T-cell (primary cell): ENCODE measurements at regions not wholly inside any gene's neighbourhood (a gene's known extent, or its start where the extent isn't known, plus 50 kb on each side); places are given as distances from the start of the nearest gene placed in this dataset.

Experiments
- ATAC-seq, 4 experiments: fragments of 200-7000 bp in 3 of 4; fragments of 150-1000 bp in 1 of 4; cut with Tn5 transposase; replicated peaks in 1 of 4; 1 replicate in 3 of 4; 2 replicates in 1 of 4; pipeline ENCODE4 v1.10.0; 2021; ENCODE audit warnings: moderate library complexity in 3 of 4, mild to moderate bottlenecking in 2 of 4, moderate number of reproducible peaks in 1 of 4
- CTCF ChIA-PET, 2 donors: fragments of 300-600 bp; sonication (Branson Sonifier 250); formaldehyde crosslinking; loops; one replicate each; lab custom pipeline; 2022; ENCODE audit warnings: antibody characterized with exemption in 2 of 2; lab: Charles Lee
- POLR2A ChIA-PET, 2 donors: fragments of 300-600 bp; sonication (Branson Sonifier 250); formaldehyde crosslinking; loops; one replicate each; lab custom pipeline; 2022; ENCODE audit warnings: antibody characterized with exemption in 2 of 2; lab: Charles Lee
- DNase-seq, 35 experiments: peaks; one replicate each; pipeline versions ENCODE4 v3.0.0 to v3.0.0-alpha.2; 2013 to 2023
- H3K27ac ChIP-seq: one replicate; pipeline ENCODE4 v1.5.1; 2013; ENCODE audit warnings: low read length
- H3K27me3 ChIP-seq, 2 experiments: replicated peaks in 1 of 2; 1 replicate in 1 of 2; 2 replicates in 1 of 2; pipeline versions ENCODE4 v1.6.1 to v1.7.0; 2013; ENCODE audit warnings: low read length in 1 of 2, mixed read lengths in 1 of 2; ENCODE audit not compliant: control insufficient read depth in 2 of 2, insufficient read depth in 2 of 2; ENCODE audit errors: extremely low read depth in 1 of 2
- H3K36me3 ChIP-seq, 2 donors: 1 replicate in 1 of 2; 2 replicates in 1 of 2; pipeline versions ENCODE4 v1.6.1 to v1.7.0; 2013; ENCODE audit warnings: low read length in 1 of 2; ENCODE audit not compliant: control insufficient read depth in 2 of 2, insufficient read depth in 1 of 2; ENCODE audit errors: extremely low read depth in 1 of 2
- H3K4me1 ChIP-seq, 2 experiments: 1 replicate in 1 of 2; 2 replicates in 1 of 2; pipeline versions ENCODE4 v1.6.1 to v1.7.0; 2013; ENCODE audit warnings: low read length in 2 of 2, mixed read lengths in 1 of 2; ENCODE audit not compliant: insufficient read depth in 2 of 2, control insufficient read depth in 1 of 2; ENCODE audit errors: extremely low read depth in 1 of 2
- H3K4me3 ChIP-seq, 2 donors: 1 replicate in 1 of 2; 2 replicates in 1 of 2; pipeline versions ENCODE4 v1.5.1 to v1.7.0; 2013; ENCODE audit warnings: mild to moderate bottlenecking in 2 of 2, low read length in 1 of 2, moderate library complexity in 1 of 2; ENCODE audit not compliant: control insufficient read depth in 1 of 2; ENCODE audit errors: extremely low read depth in 1 of 2
- H3K9me3 ChIP-seq: 2 replicates; pipeline ENCODE4 v1.7.0; 2013
- H3K27ac Mint-ChIP-seq, 2 donors: one replicate each; pipeline ENCODE4 v1.8.0; 2020 to 2021; ENCODE audit warnings: mild to moderate bottlenecking in 2 of 2, mixed read lengths in 2 of 2
- H3K27me3 Mint-ChIP-seq, 2 donors: one replicate each; pipeline ENCODE4 v1.8.0; 2021 to 2022; ENCODE audit warnings: mixed read lengths in 2 of 2
- H3K36me3 Mint-ChIP-seq: one replicate; pipeline ENCODE4 v1.8.0; 2021; ENCODE audit warnings: mixed read lengths
- H3K4me1 Mint-ChIP-seq, 3 donors: one replicate each; pipeline ENCODE4 v1.8.0; 2020 to 2022; ENCODE audit warnings: mixed read lengths in 3 of 3, mild to moderate bottlenecking in 1 of 3
- H3K4me3 Mint-ChIP-seq, 3 donors: one replicate each; pipeline ENCODE4 v1.8.0; 2020 to 2022; ENCODE audit warnings: mild to moderate bottlenecking in 3 of 3, mixed read lengths in 3 of 3, moderate library complexity in 3 of 3
- H3K9me3 Mint-ChIP-seq, 3 donors: one replicate each; pipeline ENCODE4 v1.8.0; 2020 to 2022; ENCODE audit warnings: mixed read lengths in 3 of 3
- WGBS: methylation state at CpG from one replicate; pipeline ENCODE4 v1.1.5; 2013; ENCODE audit warnings: missing lambda C conversion rate; ENCODE audit not compliant: insufficient coverage; 5-methylcytosine and 5-hydroxymethylcytosine counted together

- H3K4me3 Mint-ChIP-seq = no peak overlapping the region
- no peak overlapping the region for H3K4me3 ChIP-seq
- H3K27ac Mint-ChIP-seq = no peak overlapping the region
- no peak overlapping the region for H3K27ac ChIP-seq
- no CpG with 5 or more reads among the region's 4 CpGs for WGBS
- ATAC-seq (no peak), DNase-seq (no peak)
- ChIA-PET POLR2A (no interaction called here), CTCF (interaction anchor here in 1 of 2 donors (0.6 to 2.1 kb wide), 2 partner anchors 1257 to 1424 kb away, joined by 4 read pairs; partner anchors contain the start of gene ID2)
- peaks cover 21 to 24% (median 21%) of the 10 kb centered on the region in 3 donors for H3K4me1 Mint-ChIP-seq
- no peaks in the 10 kb centered on the region for H3K27me3 ChIP-seq
- no peaks in the 10 kb centered on the region for H3K36me3 Mint-ChIP-seq
- H3K27me3 Mint-ChIP-seq = peaks cover 11 to 18% of the 10 kb centered on the region in 2 donors
- no peaks in the 10 kb centered on the region for H3K36me3 ChIP-seq
- peaks cover 18 to 20% of the 10 kb centered on the region in 2 experiments for H3K4me1 ChIP-seq
- H3K9me3 Mint-ChIP-seq = no peaks in the 10 kb centered on the region
- H3K9me3 ChIP-seq = no peaks in the 10 kb centered on the region
Observed at GRCh38 chr2:7424481-7424880, 507.3 kb downstream of the RNF144A start.

GRCh38 chr2:7427293-7428060 is 510.3 kb downstream of the RNF144A start:
- WGBS = 40% methylated on average over 1 of the region's 8 CpGs
- peak in 5 of 35 experiments; percentile 6 to 82 (median 40) for DNase-seq
- CTCF ChIA-PET = interaction anchor here (0.5 to 2.1 kb wide), 22 partner anchors 9 to 1336 kb away, joined by 3 to 11 read pairs (median 5); partner anchors contain the start of gene ID2 (in 1 of the 2)

DNA sequence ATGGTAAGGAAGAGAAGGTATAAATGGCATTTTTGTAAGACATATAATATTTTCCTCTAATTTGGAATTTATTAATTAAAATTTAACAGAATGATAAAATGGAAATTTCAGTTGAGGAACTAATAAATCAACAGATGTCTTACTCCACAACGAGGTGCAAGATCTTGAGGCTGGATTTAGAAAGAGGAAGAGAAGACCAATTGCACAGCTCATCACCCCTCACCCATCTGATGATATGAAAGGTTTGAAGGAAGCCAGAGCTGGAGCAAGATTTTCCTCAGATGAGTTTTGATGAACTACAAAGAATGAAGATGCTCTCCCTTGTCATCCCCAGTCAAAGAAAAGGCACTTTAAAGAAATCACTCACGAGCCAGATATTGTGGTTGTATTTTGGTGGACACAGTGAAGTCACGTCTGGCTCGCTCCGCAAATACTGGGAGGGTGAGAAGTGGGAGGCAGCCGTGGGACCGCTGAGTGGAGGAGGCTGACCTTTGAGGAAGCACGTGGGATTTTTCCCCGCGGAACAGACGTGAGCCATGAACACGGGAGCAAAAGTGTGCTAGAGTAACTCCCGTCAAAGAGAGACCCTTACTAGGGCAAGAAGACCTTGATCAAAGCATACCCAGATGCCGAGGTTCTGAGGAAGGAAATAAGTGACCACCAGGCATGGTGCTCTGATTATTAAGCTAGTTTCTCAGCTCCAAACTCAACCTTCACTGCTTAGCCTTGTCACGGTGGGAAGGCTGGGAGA is 511.4 kb downstream of the RNF144A start:
- POLR2A ChIA-PET = interaction anchor here in 1 of 2 donors (0.6 to 1.0 kb wide), 2 partner anchors 1254 to 1255 kb away, joined by 4 to 5 read pairs; no protein-coding TSS in a partner anchor
- peak overlapping the region in 2 of 3 donors; percentile 11 to 18 for H3K4me3 Mint-ChIP-seq

More at GRCh38 chr2:7427293-7428060, 510.3 kb downstream of the RNF144A start:
- Mint-ChIP-seq H3K36me3 (no peaks in the 10 kb centered on the region), H3K9me3 (peaks cover 0 to 1% (median 0%) of the 10 kb centered on the region in 3 donors), H3K27ac (peak overlapping the region; percentile 41 to 67), H3K4me1 (peaks cover 38 to 41% (median 41%) of the 10 kb centered on the region in 3 donors), H3K27me3 (peaks cover 5 to 6% of the 10 kb centered on the region in 2 donors), H3K4me3 (peak overlapping the region in 2 of 3 donors; percentile 0 to 4)
- no peaks in the 10 kb centered on the region for H3K9me3 ChIP-seq
- no peaks in the 10 kb centered on the region for H3K27me3 ChIP-seq
- peak overlapping the region; percentile 10 for H3K27ac ChIP-seq
- ATAC-seq = peak; percentile 21 to 54 (median 38)
- peaks cover 29 to 47% of the 10 kb centered on the region in 2 experiments for H3K4me1 ChIP-seq
- no peaks in the 10 kb centered on the region for H3K36me3 ChIP-seq
- H3K4me3 ChIP-seq = no peak overlapping the region
- POLR2A ChIA-PET = interaction anchor here in 1 of 2 donors (1.0 kb wide), 1 partner anchor 1256 kb away, joined by 4 read pairs; no protein-coding TSS in a partner anchor

GRCh38 chr2:7429733-7430132 is 512.5 kb downstream of the RNF144A start:
- ATAC-seq = no peak
- no peaks in the 10 kb centered on the region for H3K36me3 Mint-ChIP-seq
- POLR2A ChIA-PET = interaction anchor here in 1 of 2 donors (0.7 kb wide), 1 partner anchor 14 kb away, joined by 3 read pairs; no protein-coding TSS in a partner anchor

More for the DNA sequence above, 511.4 kb downstream of the RNF144A start:
- 90% methylated on average over 11 of the region's 15 CpGs for WGBS
- H3K4me1 Mint-ChIP-seq = peaks cover 39 to 42% (median 41%) of the 10 kb centered on the region in 3 donors
- no peaks in the 10 kb centered on the region for H3K36me3 Mint-ChIP-seq
- Histone ChIP-seq H3K4me1 (peaks cover 29 to 47% of the 10 kb centered on the region in 2 experiments), H3K36me3 (no peaks in the 10 kb centered on the region), H3K27ac (no peak overlapping the region), H3K27me3 (no peaks in the 10 kb centered on the region), H3K9me3 (no peaks in the 10 kb centered on the region), H3K4me3 (no peak overlapping the region)
- H3K27ac Mint-ChIP-seq = peak overlapping the region; percentile 60 to 67
- no peak for DNase-seq
- peaks cover 0 to 5% (median 0%) of the 10 kb centered on the region in 3 donors for H3K9me3 Mint-ChIP-seq
- peaks cover 0 to 3% of the 10 kb centered on the region in 2 donors for H3K27me3 Mint-ChIP-seq
- ATAC-seq = no peak
- CTCF ChIA-PET = interaction anchor here (0.6 to 2.1 kb wide), 11 partner anchors 8 to 1259 kb away, joined by 3 to 11 read pairs (median 5); no protein-coding TSS in a partner anchor

GRCh38 chr2:7430421-7430868 is 513.2 kb downstream of the RNF144A start:
- POLR2A ChIA-PET = no interaction called here
- Mint-ChIP-seq H3K4me1 (peaks cover 39 to 47% (median 41%) of the 10 kb centered on the region in 3 donors), H3K27me3 (no peaks in the 10 kb centered on the region), H3K9me3 (peaks cover 0 to 12% (median 0%) of the 10 kb centered on the region in 3 donors), H3K4me3 (peak overlapping the region; percentile 77 to 90 (median 81)), H3K36me3 (no peaks in the 10 kb centered on the region), H3K27ac (peak overlapping the region; percentile 96 to 98)
- CTCF ChIA-PET = interaction anchor here (0.6 to 0.9 kb wide), 2 partner anchors 225 to 1257 kb away, joined by 3 to 4 read pairs; no protein-coding TSS in a partner anchor
- H3K9me3 ChIP-seq = no peaks in the 10 kb centered on the region
- H3K27ac ChIP-seq = peak overlapping the region; percentile 64
- WGBS = 37% methylated on average over 8 of the region's 10 CpGs
- DNase-seq (peak in 12 of 35 experiments; percentile 11 to 55 (median 30)), ATAC-seq (peak; percentile 47 to 71 (median 67))
- peaks cover 29 to 50% of the 10 kb centered on the region in 2 experiments for H3K4me1 ChIP-seq
- no peaks in the 10 kb centered on the region for H3K27me3 ChIP-seq
- H3K4me3 ChIP-seq = peak overlapping the region; percentile 45 to 50
- H3K36me3 ChIP-seq = peaks cover 0 to 4% of the 10 kb centered on the region in 2 donors

More at GRCh38 chr2:7429733-7430132, 512.5 kb downstream of the RNF144A start:
- Histone ChIP-seq H3K9me3 (no peaks in the 10 kb centered on the region), H3K4me1 (peaks cover 29 to 47% of the 10 kb centered on the region in 2 experiments), H3K4me3 (no peak overlapping the region), H3K27me3 (no peaks in the 10 kb centered on the region), H3K27ac (no peak overlapping the region), H3K36me3 (peaks cover 0 to 4% of the 10 kb centered on the region in 2 donors)
- Mint-ChIP-seq H3K4me3 (peak overlapping the region; percentile 2 to 90 (median 77)), H3K4me1 (peaks cover 39 to 44% (median 41%) of the 10 kb centered on the region in 3 donors), H3K27me3 (no peaks in the 10 kb centered on the region), H3K9me3 (peaks cover 0 to 12% (median 0%) of the 10 kb centered on the region in 3 donors), H3K27ac (peak overlapping the region; percentile 96 to 98)
- CTCF ChIA-PET = interaction anchor here (0.9 to 2.1 kb wide), 3 partner anchors 15 to 1258 kb away, joined by 3 to 11 read pairs (median 3); no protein-coding TSS in a partner anchor
- 85% methylated on average over 3 of the region's 4 CpGs for WGBS
- peak in 1 of 35 experiments; percentile 22 for DNase-seq
